ENCODE measurements at regions not wholly inside any gene's neighbourhood (a gene's known extent, or its start where the extent isn't known, plus 50 kb on each side); places are given as distances from the start of the nearest gene placed in this dataset.
"Not testable (repeated sequence)": the region's sequence is repeated elsewhere in the genome, so short reads cannot be mapped to it uniquely, and the experiment has no call there.

DNA sequence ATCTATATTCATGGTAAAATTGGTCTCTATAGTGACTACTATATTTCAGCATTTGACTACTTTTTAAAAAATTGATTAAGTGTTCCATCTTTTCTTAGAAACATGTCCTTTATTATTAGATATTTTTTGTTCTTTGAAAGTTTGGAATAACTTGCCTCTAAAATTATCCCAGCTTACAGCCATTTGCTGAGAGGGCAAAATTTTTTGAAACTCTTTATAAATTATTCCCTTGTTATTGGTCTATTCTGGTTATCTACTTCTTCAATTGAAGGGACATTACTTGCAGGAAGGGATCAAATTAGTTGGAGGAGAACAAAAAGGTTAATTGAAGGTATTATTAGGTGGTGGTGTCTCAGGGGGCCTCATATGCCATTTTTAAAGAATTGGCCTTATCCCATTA lies 184.1 kb downstream of the TTC6 start:
- intact Hi-C loops (cut with micrococcal nuclease; ENCODE audit: unreplicated experiment) = no loop called here
- BruUV-seq (replicated peaks) = no TSS peak
- TF ChIP-seq EZH2 (IDR thresholded peaks at IDR 0.05; ENCODE audit: borderline replicate concordance, low read depth, low read length, poor library complexity, severe bottlenecking) = no peak
- TF ChIP-seq, protein P1, sequence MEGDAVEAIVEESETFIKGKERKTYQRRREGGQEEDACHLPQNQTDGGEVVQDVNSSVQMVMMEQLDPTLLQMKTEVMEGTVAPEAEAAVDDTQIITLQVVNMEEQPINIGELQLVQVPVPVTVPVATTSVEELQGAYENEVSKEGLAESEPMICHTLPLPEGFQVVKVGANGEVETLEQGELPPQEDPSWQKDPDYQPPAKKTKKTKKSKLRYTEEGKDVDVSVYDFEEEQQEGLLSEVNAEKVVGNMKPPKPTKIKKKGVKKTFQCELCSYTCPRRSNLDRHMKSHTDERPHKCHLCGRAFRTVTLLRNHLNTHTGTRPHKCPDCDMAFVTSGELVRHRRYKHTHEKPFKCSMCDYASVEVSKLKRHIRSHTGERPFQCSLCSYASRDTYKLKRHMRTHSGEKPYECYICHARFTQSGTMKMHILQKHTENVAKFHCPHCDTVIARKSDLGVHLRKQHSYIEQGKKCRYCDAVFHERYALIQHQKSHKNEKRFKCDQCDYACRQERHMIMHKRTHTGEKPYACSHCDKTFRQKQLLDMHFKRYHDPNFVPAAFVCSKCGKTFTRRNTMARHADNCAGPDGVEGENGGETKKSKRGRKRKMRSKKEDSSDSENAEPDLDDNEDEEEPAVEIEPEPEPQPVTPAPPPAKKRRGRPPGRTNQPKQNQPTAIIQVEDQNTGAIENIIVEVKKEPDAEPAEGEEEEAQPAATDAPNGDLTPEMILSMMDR (conservative IDR thresholded peaks at IDR 0.05; ENCODE audit: low read depth, low read length) = no peak
- H3K36me3 ChIP-seq (ENCODE audit: insufficient read depth, low read length, poor library complexity, severe bottlenecking) = no peaks in the 10 kb centered on the region
- H3K4me1 ChIP-seq (ENCODE audit: insufficient read depth, low read length, poor library complexity, severe bottlenecking) = no peaks in the 10 kb centered on the region
- H3K9me3 ChIP-seq (ENCODE audit: low read depth, low read length, poor library complexity, severe bottlenecking) = no peaks in the 10 kb centered on the region
- no peak overlapping the region for H3K27ac ChIP-seq (ENCODE audit: low read depth, low read length, poor library complexity, severe bottlenecking)
- DNase-seq (ENCODE audit: low spot score) = no peak
- ChIA-PET CTCF (no interaction called here), POLR2A (ENCODE audit: low non-redundant PET) (no interaction called here)
- H3K4me3 ChIP-seq (ENCODE audit: low read depth, low read length, poor library complexity, severe bottlenecking) = no peak overlapping the region
- no peaks in the 10 kb centered on the region for H3K27me3 ChIP-seq (replicated peaks; ENCODE audit: insufficient read depth, low read depth, low read length, poor library complexity)

DNA sequence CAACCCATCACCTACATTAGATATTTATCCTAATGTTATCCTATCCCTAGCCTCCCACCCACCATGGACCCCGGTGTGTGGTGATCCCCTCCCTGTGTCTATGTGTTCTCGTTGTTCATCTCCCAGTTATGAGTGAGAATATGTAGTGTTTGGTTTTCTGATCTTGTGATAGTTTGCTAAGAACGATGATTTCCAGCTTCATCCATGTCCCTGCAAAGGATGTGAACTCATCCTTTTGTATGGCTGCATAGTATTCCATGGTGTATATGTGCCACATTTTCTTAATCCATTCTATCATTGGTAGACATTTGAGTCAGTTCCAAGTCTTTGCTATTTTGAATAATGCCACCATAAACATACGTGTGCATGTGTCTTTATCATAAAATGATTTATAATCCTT lies 185.3 kb downstream of the TTC6 start:
- DNase-seq (ENCODE audit: low spot score); H3K9me3 ChIP-seq (ENCODE audit: low read depth, low read length, poor library complexity, severe bottlenecking); H3K4me1 ChIP-seq (ENCODE audit: insufficient read depth, low read length, poor library complexity, severe bottlenecking); H3K36me3 ChIP-seq (ENCODE audit: insufficient read depth, low read length, poor library complexity, severe bottlenecking); H3K27me3 ChIP-seq (replicated peaks; ENCODE audit: insufficient read depth, low read depth, low read length, poor library complexity); CTCF ChIA-PET; H3K4me3 ChIP-seq (ENCODE audit: low read depth, low read length, poor library complexity, severe bottlenecking); POLR2A ChIA-PET (ENCODE audit: low non-redundant PET); intact Hi-C loops (cut with micrococcal nuclease; ENCODE audit: unreplicated experiment); BruUV-seq (replicated peaks); H3K27ac ChIP-seq (ENCODE audit: low read depth, low read length, poor library complexity, severe bottlenecking): not testable (repeated sequence)

DNA sequence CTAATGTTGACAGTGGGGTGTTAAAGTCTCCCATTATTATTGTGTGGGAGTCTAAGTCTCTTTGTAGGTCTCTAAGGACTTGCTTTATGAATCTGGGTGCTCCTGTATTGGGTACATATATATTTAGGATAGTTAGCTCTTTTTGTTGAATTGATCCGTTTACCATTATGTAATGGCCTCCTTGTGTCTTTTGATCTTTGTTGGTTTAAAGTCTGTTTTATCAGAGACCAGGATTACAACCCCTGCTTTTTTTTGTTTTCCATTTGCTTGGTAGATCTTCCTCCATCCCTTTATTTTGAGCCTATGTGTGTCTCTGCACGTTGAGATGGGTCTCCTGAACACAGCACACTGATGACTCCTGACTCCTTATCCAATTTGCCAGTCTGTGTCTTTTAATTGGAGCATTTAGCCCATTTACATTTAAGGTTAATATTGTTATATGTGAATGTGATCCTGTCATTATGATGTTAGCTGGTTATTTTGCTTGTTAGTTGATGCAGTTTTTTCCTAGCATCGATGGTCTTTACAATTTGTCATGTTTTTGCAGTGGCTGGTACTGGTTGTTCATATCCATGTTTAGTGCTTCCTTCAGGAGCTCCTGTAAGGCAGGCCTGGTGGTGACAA lies 188.9 kb downstream of the TTC6 start:
- H3K4me1 ChIP-seq (ENCODE audit: insufficient read depth, low read length, poor library complexity, severe bottlenecking); POLR2A ChIA-PET (ENCODE audit: low non-redundant PET); intact Hi-C loops (cut with micrococcal nuclease; ENCODE audit: unreplicated experiment); H3K4me3 ChIP-seq (ENCODE audit: low read depth, low read length, poor library complexity, severe bottlenecking); H3K9me3 ChIP-seq (ENCODE audit: low read depth, low read length, poor library complexity, severe bottlenecking); H3K36me3 ChIP-seq (ENCODE audit: insufficient read depth, low read length, poor library complexity, severe bottlenecking); H3K27ac ChIP-seq (ENCODE audit: low read depth, low read length, poor library complexity, severe bottlenecking); CTCF ChIA-PET; H3K27me3 ChIP-seq (replicated peaks; ENCODE audit: insufficient read depth, low read depth, low read length, poor library complexity); DNase-seq (ENCODE audit: low spot score); BruUV-seq (replicated peaks): not testable (repeated sequence)

DNA sequence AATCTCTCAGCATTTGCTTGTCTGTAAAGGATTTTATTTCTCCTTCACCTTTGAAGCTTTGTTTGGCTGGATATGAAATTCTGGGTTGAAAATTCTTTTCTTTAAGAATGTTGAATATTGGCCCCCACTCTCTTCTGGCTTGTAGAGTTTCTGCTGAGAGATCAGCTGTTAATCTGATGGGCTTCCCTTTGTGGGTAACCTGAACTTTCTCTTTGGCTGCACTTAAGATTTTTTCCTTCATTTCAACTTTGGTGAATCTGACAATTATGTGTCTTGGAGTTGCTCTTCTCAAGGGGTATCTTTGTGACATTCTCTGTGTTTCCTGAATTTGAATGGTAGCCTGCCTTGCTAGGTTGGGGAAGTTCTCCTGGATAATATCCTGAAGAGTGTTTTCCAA lies 189.4 kb downstream of the TTC6 start:
- BruUV-seq (replicated peaks); H3K27ac ChIP-seq (ENCODE audit: low read depth, low read length, poor library complexity, severe bottlenecking); POLR2A ChIA-PET (ENCODE audit: low non-redundant PET); intact Hi-C loops (cut with micrococcal nuclease; ENCODE audit: unreplicated experiment); H3K36me3 ChIP-seq (ENCODE audit: insufficient read depth, low read length, poor library complexity, severe bottlenecking); H3K27me3 ChIP-seq (replicated peaks; ENCODE audit: insufficient read depth, low read depth, low read length, poor library complexity); CTCF ChIA-PET; DNase-seq (ENCODE audit: low spot score); H3K4me1 ChIP-seq (ENCODE audit: insufficient read depth, low read length, poor library complexity, severe bottlenecking); H3K9me3 ChIP-seq (ENCODE audit: low read depth, low read length, poor library complexity, severe bottlenecking); H3K4me3 ChIP-seq (ENCODE audit: low read depth, low read length, poor library complexity, severe bottlenecking): not testable (repeated sequence)

DNA sequence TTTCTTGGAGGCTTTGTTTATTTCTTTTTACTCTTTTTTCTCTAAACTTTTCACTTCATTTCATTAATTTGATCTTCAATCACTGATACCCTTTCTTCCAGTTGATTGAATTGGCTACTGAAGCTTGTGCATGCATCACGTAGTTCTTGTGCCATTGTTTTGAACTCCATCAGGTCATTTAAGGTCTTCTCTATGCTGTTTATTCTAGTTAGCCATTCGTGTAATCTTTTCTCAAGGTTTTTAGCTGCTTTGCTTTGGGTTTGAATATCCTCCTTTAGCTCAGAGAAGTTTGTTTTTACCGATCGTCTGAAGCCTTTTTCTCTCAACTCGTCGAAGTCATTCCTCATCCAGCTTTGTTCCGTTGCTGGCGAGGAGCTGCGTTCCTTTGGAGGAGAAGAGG lies 189.9 kb downstream of the TTC6 start:
- intact Hi-C loops (cut with micrococcal nuclease; ENCODE audit: unreplicated experiment); POLR2A ChIA-PET (ENCODE audit: low non-redundant PET): not testable (repeated sequence)

DNA sequence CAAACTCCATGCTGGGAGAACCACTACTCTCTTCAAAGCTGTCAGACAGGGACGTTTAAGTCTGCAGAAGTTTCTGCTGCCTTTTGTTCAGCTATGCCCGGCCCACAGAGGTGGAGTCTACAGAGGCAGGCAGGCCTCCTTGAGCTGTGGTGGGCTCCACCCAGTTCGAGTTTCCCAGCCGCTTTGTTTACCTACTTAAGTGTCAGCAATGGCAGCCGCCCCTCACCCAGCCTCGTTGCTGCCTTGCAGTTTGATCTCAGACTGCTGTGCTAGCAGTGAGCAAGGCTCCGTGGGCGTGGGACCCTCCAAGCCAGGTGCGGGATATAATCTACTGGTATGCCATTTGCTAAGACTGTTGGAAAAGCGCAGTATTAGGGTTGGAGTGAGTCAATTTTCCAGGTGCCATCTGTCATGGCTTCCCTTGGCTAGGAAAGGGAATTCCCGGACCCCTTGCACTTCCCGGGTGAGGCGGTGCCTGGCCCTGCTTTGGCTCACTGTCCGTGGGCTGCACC lies 190.7 kb downstream of the TTC6 start:
- POLR2A ChIA-PET (ENCODE audit: low non-redundant PET); CTCF ChIA-PET; DNase-seq (ENCODE audit: low spot score): not testable (repeated sequence)

More for the DNA sequence above, 189.9 kb downstream of the TTC6 start:
- H3K36me3 ChIP-seq (ENCODE audit: insufficient read depth, low read length, poor library complexity, severe bottlenecking); H3K27me3 ChIP-seq (replicated peaks; ENCODE audit: insufficient read depth, low read depth, low read length, poor library complexity); CTCF ChIA-PET; H3K4me3 ChIP-seq (ENCODE audit: low read depth, low read length, poor library complexity, severe bottlenecking); DNase-seq (ENCODE audit: low spot score); H3K4me1 ChIP-seq (ENCODE audit: insufficient read depth, low read length, poor library complexity, severe bottlenecking); BruUV-seq (replicated peaks); H3K27ac ChIP-seq (ENCODE audit: low read depth, low read length, poor library complexity, severe bottlenecking); H3K9me3 ChIP-seq (ENCODE audit: low read depth, low read length, poor library complexity, severe bottlenecking): not testable (repeated sequence)

More for the DNA sequence above, 190.7 kb downstream of the TTC6 start:
- H3K27ac ChIP-seq (ENCODE audit: low read depth, low read length, poor library complexity, severe bottlenecking); H3K9me3 ChIP-seq (ENCODE audit: low read depth, low read length, poor library complexity, severe bottlenecking); H3K27me3 ChIP-seq (replicated peaks; ENCODE audit: insufficient read depth, low read depth, low read length, poor library complexity); intact Hi-C loops (cut with micrococcal nuclease; ENCODE audit: unreplicated experiment); BruUV-seq (replicated peaks); H3K36me3 ChIP-seq (ENCODE audit: insufficient read depth, low read length, poor library complexity, severe bottlenecking); H3K4me3 ChIP-seq (ENCODE audit: low read depth, low read length, poor library complexity, severe bottlenecking); H3K4me1 ChIP-seq (ENCODE audit: insufficient read depth, low read length, poor library complexity, severe bottlenecking): not testable (repeated sequence)
